Right lobe of liver (tissue), 4 donors: ENCODE measurements at regions not wholly inside any gene's neighbourhood (a gene's known extent, or its start where the extent isn't known, plus 50 kb on each side); places are given as distances from the start of the nearest gene placed in this dataset.

Experiments
- POLR2A ChIP-seq: fragments of 450-650 bp; IDR thresholded peaks from one replicate; pipeline ENCODE4 v1.6.1; 2017; ENCODE audit warnings: antibody characterized with exemption, mild to moderate bottlenecking
- TF ChIP-seq, protein P1 (sequence below), 4 donors: fragments of 200-600 bp in 3 of 4; fragments of 450-650 bp in 1 of 4; IDR thresholded peaks; one replicate each; pipeline versions ENCODE4 v1.5.1 to v1.8.0; 2016 to 2022; ENCODE audit warnings: antibody characterized with exemption in 4 of 4, mild to moderate bottlenecking in 2 of 4
- donor health status: DM: no; HTN: no; CAD: no.
- donor health status: DM: no; HTN: no; CAD: no.
- donor health status: DM: no; HTN: yes; CAD: no.

DNA sequence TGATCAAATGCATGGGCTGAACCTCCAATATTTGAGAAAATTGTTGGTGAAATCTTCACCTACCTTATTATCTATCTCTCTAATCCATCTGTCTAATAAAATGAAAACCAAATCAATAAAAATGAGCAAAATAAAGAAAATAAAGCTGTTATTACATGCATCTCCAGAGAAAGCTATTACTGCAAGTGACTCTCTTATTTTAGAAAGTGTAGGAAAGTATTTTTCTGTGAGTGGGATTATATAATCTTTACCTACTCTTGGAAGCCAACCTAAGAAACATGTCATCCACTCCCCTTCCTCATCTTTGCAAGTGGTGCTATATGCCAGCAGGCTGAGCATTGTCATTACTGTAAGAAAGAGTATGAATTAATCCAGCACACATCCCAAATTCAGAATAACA is 191.5 kb upstream of the RFC3 start:
- TF ChIP-seq, protein P1, sequence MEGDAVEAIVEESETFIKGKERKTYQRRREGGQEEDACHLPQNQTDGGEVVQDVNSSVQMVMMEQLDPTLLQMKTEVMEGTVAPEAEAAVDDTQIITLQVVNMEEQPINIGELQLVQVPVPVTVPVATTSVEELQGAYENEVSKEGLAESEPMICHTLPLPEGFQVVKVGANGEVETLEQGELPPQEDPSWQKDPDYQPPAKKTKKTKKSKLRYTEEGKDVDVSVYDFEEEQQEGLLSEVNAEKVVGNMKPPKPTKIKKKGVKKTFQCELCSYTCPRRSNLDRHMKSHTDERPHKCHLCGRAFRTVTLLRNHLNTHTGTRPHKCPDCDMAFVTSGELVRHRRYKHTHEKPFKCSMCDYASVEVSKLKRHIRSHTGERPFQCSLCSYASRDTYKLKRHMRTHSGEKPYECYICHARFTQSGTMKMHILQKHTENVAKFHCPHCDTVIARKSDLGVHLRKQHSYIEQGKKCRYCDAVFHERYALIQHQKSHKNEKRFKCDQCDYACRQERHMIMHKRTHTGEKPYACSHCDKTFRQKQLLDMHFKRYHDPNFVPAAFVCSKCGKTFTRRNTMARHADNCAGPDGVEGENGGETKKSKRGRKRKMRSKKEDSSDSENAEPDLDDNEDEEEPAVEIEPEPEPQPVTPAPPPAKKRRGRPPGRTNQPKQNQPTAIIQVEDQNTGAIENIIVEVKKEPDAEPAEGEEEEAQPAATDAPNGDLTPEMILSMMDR (IDR thresholded peaks at IDR 0.05) = no peak
- TF ChIP-seq POLR2A = no peak
